Adrenal gland (tissue), 9 donors: ENCODE measurements at regions not wholly inside any gene's neighbourhood (a gene's known extent, or its start where the extent isn't known, plus 50 kb on each side); places are given as distances from the start of the nearest gene placed in this dataset.
A peak's percentile ranks its signal among the peaks of the same experiment; 100 is the strongest.

Experiments used
- DNase-seq, 7 donors: peaks; one replicate each; pipeline ENCODE4 v3.0.0-alpha.2; 2019 to 2020
- H3K27ac ChIP-seq, 5 donors: fragments of 200-600 bp; sonication (generic) in 4 of 5; 1 replicate in 3 of 5; 2 replicates in 2 of 5; pipeline versions ENCODE4 v1.5.1 to v1.8.0; 2016 to 2020; ENCODE audit warnings: mild to moderate bottlenecking in 1 of 5
- H3K27me3 ChIP-seq: fragments of 200-600 bp; 2 replicates; pipeline ENCODE4 v1.8.0; 2021
- H3K36me3 ChIP-seq, 2 donors: fragments of 200-600 bp; replicated peaks in 1 of 2; 1 replicate in 1 of 2; 2 replicates in 1 of 2; pipeline versions ENCODE4 v1.5.1 to v1.8.0; 2018 to 2022
- H3K4me1 ChIP-seq, 2 donors: fragments of 200-600 bp; replicated peaks in 1 of 2; 1 replicate in 1 of 2; 2 replicates in 1 of 2; pipeline versions ENCODE4 v1.5.1 to v1.8.0; 2018 to 2021
- H3K4me3 ChIP-seq, 4 donors: fragments of 200-600 bp; sonication (generic) in 3 of 4; one replicate each; pipeline ENCODE4 v1.5.1; 2016 to 2018
- H3K9me3 ChIP-seq, 3 donors: fragments of 200-600 bp; sonication (generic) in 1 of 3; replicated peaks in 1 of 3; 1 replicate in 2 of 3; 2 replicates in 1 of 3; pipeline versions ENCODE4 v1.5.1 to v1.8.0; 2016 to 2021
- POLR2A ChIP-seq, 2 donors: fragments of 450-650 bp; IDR thresholded peaks; one replicate each; pipeline ENCODE4 v1.6.1; 2017; ENCODE audit warnings: antibody characterized with exemption in 2 of 2, mild to moderate bottlenecking in 2 of 2, moderate library complexity in 1 of 2
- WGBS, 4 donors: extraction: QIAGEN DNeasy Blood & Tissue Kit in 2 of 4; methylation state at CpG; one replicate each; pipeline versions ENCODE4 v1.1.5 to v1.1.7; 2013 to 2017; 5-methylcytosine and 5-hydroxymethylcytosine counted together
- intact Hi-C, 2 donors: fragments of 100-400 bp; cut with DNase I; formaldehyde crosslinking; loops; one replicate each; pipeline versions ENCODE4 v1.14.1 to v1.15.0; 2022 to 2023
- TF ChIP-seq, protein P1 (sequence below), 6 experiments: fragments of 450-650 bp in 4 of 6; fragments of 200-600 bp in 2 of 6; sonication (generic) in 1 of 6; IDR thresholded peaks; 1 replicate in 5 of 6; 2 replicates in 1 of 6; pipeline versions ENCODE4 v1.5.1 to v1.8.0; 2016 to 2021; ENCODE audit warnings: antibody characterized with exemption in 6 of 6, mild to moderate bottlenecking in 2 of 6, moderate library complexity in 1 of 6
- donor health status: healthy with polysubstance abuse.
- donor health status: Bipolar disorder and iron deficiency.
- donor health status: DM: yes; HTN: yes; CAD: no.
- donor health status: DM: no; HTN: no; CAD: no.
- donor health status: DM: no; HTN: no; CAD: no.

DNA sequence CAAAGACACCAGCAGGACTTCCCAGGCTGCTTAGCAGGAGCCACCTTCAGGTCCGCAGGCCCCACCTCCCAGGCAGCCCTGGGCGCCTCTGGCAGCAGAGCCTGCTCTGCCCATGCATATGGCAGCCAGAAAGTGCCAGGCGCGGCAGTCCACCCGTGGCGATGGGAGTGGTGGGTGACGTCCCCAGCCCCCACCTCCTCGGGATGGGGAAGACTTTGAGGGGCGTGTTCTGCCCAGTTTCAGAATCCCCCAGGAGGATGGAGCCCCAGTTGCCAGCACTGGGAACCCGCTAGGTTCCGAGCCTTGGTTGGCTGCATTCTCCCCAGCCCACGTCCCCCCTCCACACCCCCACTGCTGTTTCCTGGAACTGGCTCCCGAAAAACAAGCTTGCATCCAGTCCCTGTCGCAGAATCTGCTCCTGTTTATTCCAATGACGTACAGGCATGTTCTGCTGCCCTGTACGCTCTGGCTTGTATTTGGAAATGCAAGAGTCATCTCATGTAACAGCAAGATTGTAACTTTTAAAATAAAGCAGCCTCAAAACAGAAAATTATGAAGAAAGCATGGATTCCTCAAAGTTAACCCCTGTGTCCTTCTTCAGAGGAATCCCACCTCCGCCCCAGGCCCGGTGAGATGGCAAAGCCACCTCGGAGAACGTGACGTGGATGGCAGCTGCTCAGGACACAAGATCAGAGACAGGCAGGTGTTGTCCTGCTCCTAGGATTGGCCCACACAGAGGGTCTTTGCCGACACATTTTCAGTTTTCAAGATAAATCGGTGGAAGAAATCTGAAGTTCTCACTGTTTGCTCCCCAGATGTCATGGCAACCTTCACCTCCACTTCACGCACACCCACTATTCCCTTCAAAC, 87.8 kb upstream of the PPP2R2D start:
- intact Hi-C loops: no loop called here
- Histone ChIP-seq H3K36me3 (no peaks in the 10 kb centered on the region), H3K27me3 (peaks cover 15% of the 10 kb centered on the region), H3K4me3 (no peak overlapping the region), H3K27ac (no peak overlapping the region), H3K4me1 (no peaks in the 10 kb centered on the region), H3K9me3 (no peaks in the 10 kb centered on the region)
- WGBS, 4 donors: 85 to 88% (median 87%) methylated on average over 23 to 24 of the region's 24 CpGs
- TF ChIP-seq, protein P1, sequence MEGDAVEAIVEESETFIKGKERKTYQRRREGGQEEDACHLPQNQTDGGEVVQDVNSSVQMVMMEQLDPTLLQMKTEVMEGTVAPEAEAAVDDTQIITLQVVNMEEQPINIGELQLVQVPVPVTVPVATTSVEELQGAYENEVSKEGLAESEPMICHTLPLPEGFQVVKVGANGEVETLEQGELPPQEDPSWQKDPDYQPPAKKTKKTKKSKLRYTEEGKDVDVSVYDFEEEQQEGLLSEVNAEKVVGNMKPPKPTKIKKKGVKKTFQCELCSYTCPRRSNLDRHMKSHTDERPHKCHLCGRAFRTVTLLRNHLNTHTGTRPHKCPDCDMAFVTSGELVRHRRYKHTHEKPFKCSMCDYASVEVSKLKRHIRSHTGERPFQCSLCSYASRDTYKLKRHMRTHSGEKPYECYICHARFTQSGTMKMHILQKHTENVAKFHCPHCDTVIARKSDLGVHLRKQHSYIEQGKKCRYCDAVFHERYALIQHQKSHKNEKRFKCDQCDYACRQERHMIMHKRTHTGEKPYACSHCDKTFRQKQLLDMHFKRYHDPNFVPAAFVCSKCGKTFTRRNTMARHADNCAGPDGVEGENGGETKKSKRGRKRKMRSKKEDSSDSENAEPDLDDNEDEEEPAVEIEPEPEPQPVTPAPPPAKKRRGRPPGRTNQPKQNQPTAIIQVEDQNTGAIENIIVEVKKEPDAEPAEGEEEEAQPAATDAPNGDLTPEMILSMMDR (IDR thresholded peaks at IDR 0.05): no peak
- TF ChIP-seq POLR2A (IDR thresholded peaks at IDR 0.05): no peak
- DNase-seq: peak in 2 of 7 donors; percentile 2 to 15

DNA sequence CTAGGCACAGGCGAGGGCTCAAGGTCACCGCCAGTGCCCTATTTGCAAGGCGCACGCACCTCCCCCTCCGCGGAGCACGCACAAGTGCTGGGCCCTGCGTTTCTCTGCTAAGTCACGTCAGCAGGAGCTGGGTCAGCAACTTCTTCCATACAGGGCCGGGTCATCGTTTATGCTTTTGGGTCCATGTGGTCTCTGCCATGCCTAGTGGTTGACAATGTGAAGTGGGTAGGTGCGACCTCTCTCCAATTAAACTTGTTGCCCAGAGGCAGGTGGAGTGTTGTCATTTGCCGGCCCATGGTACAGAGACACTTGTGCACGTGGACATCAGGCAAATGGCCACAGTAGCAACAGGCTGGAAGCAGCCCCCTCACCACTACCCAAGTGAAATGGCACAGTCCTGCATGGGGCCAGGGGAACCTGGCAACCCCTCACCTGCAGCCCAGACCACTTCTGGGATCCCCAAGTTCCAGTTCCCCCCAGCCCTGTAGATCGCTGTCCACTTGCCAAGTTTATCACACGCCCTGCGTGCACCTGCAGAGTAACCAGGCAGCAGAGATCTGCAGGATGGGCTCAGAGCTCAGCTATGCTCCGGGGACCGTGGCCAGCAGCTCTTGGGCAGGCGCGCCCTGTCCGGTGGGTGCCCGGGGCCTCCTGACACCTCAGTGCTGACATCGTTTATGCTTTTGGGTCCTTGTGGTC, 86.1 kb upstream of the PPP2R2D start:
- DNase-seq: peak in 2 of 7 donors; percentile 5 to 27
- Histone ChIP-seq H3K4me1 (no peaks in the 10 kb centered on the region), H3K27ac (no peak overlapping the region), H3K4me3 (no peak overlapping the region), H3K36me3 (no peaks in the 10 kb centered on the region), H3K9me3 (no peaks in the 10 kb centered on the region), H3K27me3 (peaks cover 21% of the 10 kb centered on the region)
- TF ChIP-seq POLR2A (IDR thresholded peaks at IDR 0.05): no peak
- TF ChIP-seq, protein P1 (IDR thresholded peaks at IDR 0.05): no peak
- WGBS, 4 donors: 62 to 79% (median 72%) methylated on average over 11 to 24 of the region's 24 CpGs
- intact Hi-C loops: no loop called here

DNA sequence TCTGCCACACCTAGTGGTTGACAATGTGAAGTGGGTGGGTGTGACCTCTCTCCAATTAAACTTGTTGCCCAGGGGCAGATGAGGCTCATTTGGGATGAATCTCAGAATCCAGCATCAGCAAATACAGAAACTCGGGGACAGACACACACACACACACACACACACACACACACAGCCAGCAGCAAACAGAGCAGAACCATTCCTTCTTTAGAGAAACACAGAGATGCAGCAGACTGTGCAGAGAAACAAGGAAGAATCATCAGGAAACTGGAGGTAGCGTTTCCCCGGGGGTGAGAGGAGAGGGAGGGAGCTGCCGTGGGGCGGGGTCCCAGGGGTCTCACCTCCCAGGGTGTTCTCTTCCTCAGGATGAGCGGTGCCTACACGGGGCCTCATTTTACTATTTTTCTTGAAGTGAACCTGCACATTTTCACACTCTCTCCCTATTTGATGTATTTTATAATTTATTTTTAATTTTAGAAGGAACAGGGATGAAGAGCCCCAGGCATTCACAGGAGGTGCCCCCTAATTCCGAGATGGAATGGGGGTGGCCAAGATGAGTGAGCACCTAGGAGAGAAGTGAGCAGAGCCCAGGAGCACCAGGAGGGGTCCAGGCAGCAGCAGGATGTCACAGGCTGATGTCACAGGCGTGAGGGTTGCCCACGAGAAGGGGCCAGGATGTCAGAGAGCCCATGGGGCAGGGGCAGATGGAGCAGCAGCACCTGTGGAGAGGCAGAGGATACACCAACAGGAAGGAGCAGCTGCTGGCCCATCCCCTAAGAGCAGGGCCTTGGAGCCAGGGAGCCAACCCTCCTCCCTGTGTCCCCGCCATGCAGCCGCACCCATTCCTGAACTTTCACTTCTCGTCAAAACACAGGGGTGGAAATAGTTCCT, 85.3 kb upstream of the PPP2R2D start:
- Histone ChIP-seq H3K27ac (no peak overlapping the region), H3K4me3 (no peak overlapping the region), H3K27me3 (peaks cover 16% of the 10 kb centered on the region), H3K9me3 (no peaks in the 10 kb centered on the region), H3K36me3 (no peaks in the 10 kb centered on the region), H3K4me1 (no peaks in the 10 kb centered on the region)
- DNase-seq: peak in 1 of 7 donors; percentile 18
- intact Hi-C loops: no loop called here
- no peak for TF ChIP-seq POLR2A (IDR thresholded peaks at IDR 0.05)
- TF ChIP-seq, protein P1 (IDR thresholded peaks at IDR 0.05): no peak
- 41 to 49% (median 45%) methylated on average over 10 to 13 of the region's 13 CpGs for WGBS, 4 donors
